ENCODE measurements at regions not wholly inside any gene's neighbourhood (a gene's known extent, or its start where the extent isn't known, plus 50 kb on each side); places are given as distances from the start of the nearest gene placed in this dataset.
"Not testable (repeated sequence)": the region's sequence is repeated elsewhere in the genome, so short reads cannot be mapped to it uniquely, and the experiment has no call there.

DNA sequence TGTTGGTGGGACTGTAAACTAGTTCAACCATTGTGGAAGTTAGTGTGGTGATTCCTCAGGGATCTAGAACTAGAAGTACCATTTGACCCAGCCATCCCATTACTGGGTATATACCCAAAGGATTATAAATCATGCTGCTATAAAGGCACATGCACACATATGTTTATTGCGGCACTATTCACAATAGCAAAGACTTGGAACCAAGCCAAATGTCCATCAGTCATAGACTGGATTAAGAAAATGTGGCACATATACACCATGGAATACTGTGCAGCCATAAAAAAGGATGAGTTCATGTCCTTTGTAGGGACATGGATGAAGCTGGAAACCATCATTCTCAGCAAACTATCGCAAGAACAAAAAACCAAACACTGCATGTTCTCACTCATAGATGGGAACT lies 334.5 kb upstream of the SPRY2 start:
- not testable (repeated sequence) for H3K36me3 ChIP-seq (ENCODE audit: control insufficient read depth in 2 of 2, insufficient read depth in 2 of 2, low read length in 1 of 2); H3K27ac ChIP-seq (ENCODE audit: low read depth in 1 of 2, low read length in 1 of 2); H3K4me3 ChIP-seq (ENCODE audit: low read length in 2 of 2); H3K27me3 ChIP-seq (ENCODE audit: control insufficient read depth in 2 of 2, insufficient read depth in 1 of 2, low read length in 1 of 2); H3K4me1 ChIP-seq (ENCODE audit: control insufficient read depth in 2 of 2, insufficient read depth in 2 of 2, low read length in 2 of 2); H3K9me3 ChIP-seq (ENCODE audit: control insufficient read depth in 2 of 2, insufficient read depth in 1 of 2, low read length in 1 of 2); DNase-seq (ENCODE audit: low read depth in 6 of 9, low spot score in 9 of 9)
- 95% methylated on average over 1 of the region's 2 CpGs for WGBS

GRCh38 chr13:80671773-80672172 lies 330.8 kb upstream of the SPRY2 start:
- H3K27me3 ChIP-seq (ENCODE audit: control insufficient read depth in 2 of 2, insufficient read depth in 1 of 2, low read length in 1 of 2): no peaks in the 10 kb centered on the region
- no peak for DNase-seq (ENCODE audit: low read depth in 6 of 9, low spot score in 9 of 9)
- no peaks in the 10 kb centered on the region for H3K9me3 ChIP-seq (ENCODE audit: control insufficient read depth in 2 of 2, insufficient read depth in 1 of 2, low read length in 1 of 2)
- H3K36me3 ChIP-seq (ENCODE audit: control insufficient read depth in 2 of 2, insufficient read depth in 2 of 2, low read length in 1 of 2): no peaks in the 10 kb centered on the region
- no peak overlapping the region for H3K27ac ChIP-seq (ENCODE audit: low read depth in 1 of 2, low read length in 1 of 2)
- WGBS: 93% methylated on average over 7 of the region's 7 CpGs
- no peak overlapping the region for H3K4me3 ChIP-seq (ENCODE audit: low read length in 2 of 2)
- H3K4me1 ChIP-seq (ENCODE audit: control insufficient read depth in 2 of 2, insufficient read depth in 2 of 2, low read length in 2 of 2): no peaks in the 10 kb centered on the region

DNA sequence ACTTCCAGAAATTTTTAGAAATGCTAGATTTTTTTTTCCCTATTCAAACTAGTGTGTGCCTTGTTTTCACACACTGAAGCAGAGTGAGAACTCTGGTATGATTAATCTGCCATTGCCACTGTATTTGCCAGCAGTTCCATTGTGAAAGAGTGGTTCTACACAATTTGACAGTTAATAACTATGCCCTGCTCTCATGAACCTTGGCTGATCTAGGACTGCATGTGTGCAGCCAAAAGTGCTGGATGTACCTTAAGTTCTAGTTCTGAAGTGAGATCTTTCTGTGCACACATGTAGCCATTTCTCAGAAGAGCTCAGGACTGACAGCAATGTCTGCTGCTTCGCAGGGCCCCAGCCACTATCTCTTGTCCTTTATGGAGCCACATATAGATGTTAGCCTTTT lies 328.2 kb upstream of the SPRY2 start:
- 97% methylated on average over 1 of the region's 1 CpG for WGBS
- no peaks in the 10 kb centered on the region for H3K4me1 ChIP-seq (ENCODE audit: control insufficient read depth in 2 of 2, insufficient read depth in 2 of 2, low read length in 2 of 2)
- H3K9me3 ChIP-seq (ENCODE audit: control insufficient read depth in 2 of 2, insufficient read depth in 1 of 2, low read length in 1 of 2): no peaks in the 10 kb centered on the region
- H3K4me3 ChIP-seq (ENCODE audit: low read length in 2 of 2): no peak overlapping the region
- H3K27ac ChIP-seq (ENCODE audit: low read depth in 1 of 2, low read length in 1 of 2): no peak overlapping the region
- DNase-seq (ENCODE audit: low read depth in 6 of 9, low spot score in 9 of 9): no peak
- H3K27me3 ChIP-seq (ENCODE audit: control insufficient read depth in 2 of 2, insufficient read depth in 1 of 2, low read length in 1 of 2): no peaks in the 10 kb centered on the region
- no peaks in the 10 kb centered on the region for H3K36me3 ChIP-seq (ENCODE audit: control insufficient read depth in 2 of 2, insufficient read depth in 2 of 2, low read length in 1 of 2)

GRCh38 chr13:80668452-80668851 lies 327.5 kb upstream of the SPRY2 start:
- no peak for DNase-seq (ENCODE audit: low read depth in 6 of 9, low spot score in 9 of 9)
- Histone ChIP-seq H3K27me3 (ENCODE audit: control insufficient read depth in 2 of 2, insufficient read depth in 1 of 2, low read length in 1 of 2) (no peaks in the 10 kb centered on the region), H3K9me3 (ENCODE audit: control insufficient read depth in 2 of 2, insufficient read depth in 1 of 2, low read length in 1 of 2) (no peaks in the 10 kb centered on the region), H3K4me1 (ENCODE audit: control insufficient read depth in 2 of 2, insufficient read depth in 2 of 2, low read length in 2 of 2) (no peaks in the 10 kb centered on the region), H3K4me3 (ENCODE audit: low read length in 2 of 2) (no peak overlapping the region), H3K36me3 (ENCODE audit: control insufficient read depth in 2 of 2, insufficient read depth in 2 of 2, low read length in 1 of 2) (no peaks in the 10 kb centered on the region), H3K27ac (ENCODE audit: low read depth in 1 of 2, low read length in 1 of 2) (no peak overlapping the region)
- WGBS: 94% methylated on average over 2 of the region's 2 CpGs

- Histone ChIP-seq H3K36me3 (ENCODE audit: control insufficient read depth in 2 of 2, insufficient read depth in 2 of 2, low read length in 1 of 2) (no peaks in the 10 kb centered on the region), H3K9me3 (ENCODE audit: control insufficient read depth in 2 of 2, insufficient read depth in 1 of 2, low read length in 1 of 2) (no peaks in the 10 kb centered on the region), H3K4me1 (ENCODE audit: control insufficient read depth in 2 of 2, insufficient read depth in 2 of 2, low read length in 2 of 2) (no peaks in the 10 kb centered on the region), H3K4me3 (ENCODE audit: low read length in 2 of 2) (no peak overlapping the region), H3K27ac (ENCODE audit: low read depth in 1 of 2, low read length in 1 of 2) (no peak overlapping the region), H3K27me3 (ENCODE audit: control insufficient read depth in 2 of 2, insufficient read depth in 1 of 2, low read length in 1 of 2) (no peaks in the 10 kb centered on the region)
- no peak for DNase-seq (ENCODE audit: low read depth in 6 of 9, low spot score in 9 of 9)
- WGBS: 93% methylated on average over 1 of the region's 1 CpG
These were observed 326.0 kb upstream of the SPRY2 start for GRCh38 chr13:80666782-80667552.

DNA sequence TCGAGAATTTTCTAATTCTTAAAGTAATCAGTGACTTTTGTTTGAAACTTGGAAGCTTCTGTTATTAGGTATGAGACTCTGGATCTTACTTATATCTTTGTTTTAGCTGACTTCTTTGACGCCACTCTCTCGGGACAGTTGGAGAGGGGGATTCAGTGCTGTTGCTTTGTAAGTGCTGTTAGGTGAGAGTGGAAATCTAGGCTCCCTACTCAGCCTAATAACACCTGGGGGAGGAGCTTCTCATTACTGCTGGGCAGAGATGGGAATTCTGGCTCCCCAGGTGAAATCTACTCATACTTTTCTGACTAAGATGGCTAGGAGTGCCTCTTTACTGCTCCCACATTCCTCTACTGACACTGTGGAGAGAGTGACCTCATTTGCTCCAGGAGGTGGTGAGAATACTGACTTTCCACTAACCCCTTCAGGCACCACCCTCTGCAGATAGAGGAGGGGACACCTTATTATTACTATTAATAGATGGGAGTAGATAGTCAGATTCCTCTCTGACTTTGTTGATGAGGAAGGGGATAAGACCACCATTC lies 324.9 kb upstream of the SPRY2 start:
- 88% methylated on average over 3 of the region's 3 CpGs for WGBS

GRCh38 chr13:80664950-80665349 lies 324.0 kb upstream of the SPRY2 start:
- no peak for DNase-seq (ENCODE audit: low read depth in 6 of 9, low spot score in 9 of 9)

More for the DNA sequence above, 324.9 kb upstream of the SPRY2 start:
- Histone ChIP-seq H3K9me3 (ENCODE audit: control insufficient read depth in 2 of 2, insufficient read depth in 1 of 2, low read length in 1 of 2) (no peaks in the 10 kb centered on the region), H3K27me3 (ENCODE audit: control insufficient read depth in 2 of 2, insufficient read depth in 1 of 2, low read length in 1 of 2) (no peaks in the 10 kb centered on the region), H3K4me1 (ENCODE audit: control insufficient read depth in 2 of 2, insufficient read depth in 2 of 2, low read length in 2 of 2) (no peaks in the 10 kb centered on the region), H3K36me3 (ENCODE audit: control insufficient read depth in 2 of 2, insufficient read depth in 2 of 2, low read length in 1 of 2) (no peaks in the 10 kb centered on the region), H3K4me3 (ENCODE audit: low read length in 2 of 2) (no peak overlapping the region), H3K27ac (ENCODE audit: low read depth in 1 of 2, low read length in 1 of 2) (no peak overlapping the region)
- DNase-seq (ENCODE audit: low read depth in 6 of 9, low spot score in 9 of 9): no peak

DNA sequence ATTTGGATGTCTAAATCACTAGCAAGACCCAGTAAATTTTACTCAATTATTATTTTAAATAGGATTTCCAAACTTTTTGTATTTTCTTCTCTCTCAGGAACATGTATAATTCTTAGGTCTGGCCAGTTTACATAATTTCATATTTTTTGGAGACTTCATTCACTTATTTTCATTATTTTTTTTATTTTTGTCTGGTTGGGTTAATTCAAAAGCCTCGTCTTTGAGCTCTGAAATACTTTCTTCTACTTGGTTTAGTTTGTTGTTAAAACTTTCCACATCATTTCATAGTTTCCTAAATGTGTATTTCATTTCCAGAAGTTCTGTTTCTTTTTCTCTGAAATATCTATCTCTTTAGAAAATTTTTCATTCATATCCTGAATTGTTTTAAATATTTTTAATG lies 322.9 kb upstream of the SPRY2 start:
- 90% methylated on average over 1 of the region's 1 CpG for WGBS
- no peak for DNase-seq (ENCODE audit: low read depth in 6 of 9, low spot score in 9 of 9)

More at GRCh38 chr13:80664950-80665349, 324.0 kb upstream of the SPRY2 start:
- no peaks in the 10 kb centered on the region for H3K4me1 ChIP-seq (ENCODE audit: control insufficient read depth in 2 of 2, insufficient read depth in 2 of 2, low read length in 2 of 2)
- H3K4me3 ChIP-seq (ENCODE audit: low read length in 2 of 2): no peak overlapping the region
- no peak overlapping the region for H3K27ac ChIP-seq (ENCODE audit: low read depth in 1 of 2, low read length in 1 of 2)
- H3K9me3 ChIP-seq (ENCODE audit: control insufficient read depth in 2 of 2, insufficient read depth in 1 of 2, low read length in 1 of 2): no peaks in the 10 kb centered on the region
- no peaks in the 10 kb centered on the region for H3K27me3 ChIP-seq (ENCODE audit: control insufficient read depth in 2 of 2, insufficient read depth in 1 of 2, low read length in 1 of 2)
- no peaks in the 10 kb centered on the region for H3K36me3 ChIP-seq (ENCODE audit: control insufficient read depth in 2 of 2, insufficient read depth in 2 of 2, low read length in 1 of 2)

DNA sequence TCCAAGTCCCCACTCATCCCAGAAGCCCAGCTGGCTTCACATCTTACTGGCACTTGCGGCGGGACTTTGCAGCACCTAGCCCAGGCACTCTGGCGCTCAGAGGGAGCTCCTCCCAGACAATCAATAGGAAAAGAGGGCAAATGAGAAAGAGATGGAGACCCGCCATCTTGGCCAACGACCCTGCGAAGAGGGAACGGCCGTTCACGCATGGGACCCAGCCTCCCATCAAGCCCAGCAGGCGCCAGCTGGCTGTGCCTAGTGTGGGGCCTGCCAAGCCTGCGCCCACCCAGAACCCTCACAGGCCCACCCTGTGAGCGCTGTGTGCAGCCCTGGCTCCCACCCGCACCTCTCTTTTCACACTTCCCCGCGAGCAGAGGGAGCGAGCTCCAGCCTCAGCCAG lies 317.8 kb upstream of the SPRY2 start:
- no peak overlapping the region for H3K4me3 ChIP-seq (ENCODE audit: low read length in 2 of 2)
- peaks cover 0 to 2% of the 10 kb centered on the region in 2 donors for H3K27me3 ChIP-seq (ENCODE audit: control insufficient read depth in 2 of 2, insufficient read depth in 1 of 2, low read length in 1 of 2)
- H3K36me3 ChIP-seq (ENCODE audit: control insufficient read depth in 2 of 2, insufficient read depth in 2 of 2, low read length in 1 of 2): no peaks in the 10 kb centered on the region
- no peak overlapping the region for H3K27ac ChIP-seq (ENCODE audit: low read depth in 1 of 2, low read length in 1 of 2)
- WGBS: 97% methylated on average over 16 of the region's 16 CpGs
- no peaks in the 10 kb centered on the region for H3K9me3 ChIP-seq (ENCODE audit: control insufficient read depth in 2 of 2, insufficient read depth in 1 of 2, low read length in 1 of 2)
- no peaks in the 10 kb centered on the region for H3K4me1 ChIP-seq (ENCODE audit: control insufficient read depth in 2 of 2, insufficient read depth in 2 of 2, low read length in 2 of 2)
- no peak for DNase-seq (ENCODE audit: low read depth in 6 of 9, low spot score in 9 of 9)

More for the DNA sequence above, 322.9 kb upstream of the SPRY2 start:
- Histone ChIP-seq H3K4me1 (ENCODE audit: control insufficient read depth in 2 of 2, insufficient read depth in 2 of 2, low read length in 2 of 2) (no peaks in the 10 kb centered on the region), H3K4me3 (ENCODE audit: low read length in 2 of 2) (no peak overlapping the region), H3K36me3 (ENCODE audit: control insufficient read depth in 2 of 2, insufficient read depth in 2 of 2, low read length in 1 of 2) (no peaks in the 10 kb centered on the region), H3K9me3 (ENCODE audit: control insufficient read depth in 2 of 2, insufficient read depth in 1 of 2, low read length in 1 of 2) (no peaks in the 10 kb centered on the region), H3K27me3 (ENCODE audit: control insufficient read depth in 2 of 2, insufficient read depth in 1 of 2, low read length in 1 of 2) (no peaks in the 10 kb centered on the region), H3K27ac (ENCODE audit: low read depth in 1 of 2, low read length in 1 of 2) (no peak overlapping the region)

Data from thymus (tissue), 11 donors.